RPMI7951 (cell line): ENCODE measurements at regions not wholly inside any gene's neighbourhood (a gene's known extent, or its start where the extent isn't known, plus 50 kb on each side); places are given as distances from the start of the nearest gene placed in this dataset.
"Not testable (repeated sequence)": the region's sequence is repeated elsewhere in the genome, so short reads cannot be mapped to it uniquely, and the experiment has no call there.

Source experiments
- DNase-seq: peaks from one replicate; pipeline ENCODE4 v3.0.0-alpha.2; 2012; ENCODE audit warnings: low read depth

GRCh38 chr2:171266102-171266501 is 105.4 kb upstream of the TLK1 start:
- no peak for DNase-seq

- DNase-seq = not testable (repeated sequence)
Observed at GRCh38 chr2:171261529-171261928, 100.8 kb upstream of the TLK1 start.

- DNase-seq = no peak
Observed at GRCh38 chr2:171260471-171261424, 100.1 kb upstream of the TLK1 start.

- DNase-seq = no peak
Observed at GRCh38 chr2:171254666-171255065, 94.0 kb upstream of the TLK1 start.

- DNase-seq = no peak
Observed at GRCh38 chr2:171253900-171254650, 93.4 kb upstream of the TLK1 start.

- no peak for DNase-seq
Observed at GRCh38 chr2:171253279-171253678, 92.6 kb upstream of the TLK1 start.

GRCh38 chr2:171249689-171250088 is 89.0 kb upstream of the TLK1 start:
- DNase-seq = no peak

- DNase-seq = no peak
Observed at GRCh38 chr2:171247741-171248662, 87.3 kb upstream of the TLK1 start.

- peak; percentile 48 for DNase-seq
Observed at GRCh38 chr2:171244970-171245782, 84.5 kb upstream of the TLK1 start.

GRCh38 chr2:171244466-171244969 is 83.8 kb upstream of the TLK1 start:
- DNase-seq = peak; percentile 16

GRCh38 chr2:171241771-171242170 is 81.1 kb upstream of the TLK1 start:
- no peak for DNase-seq

- no peak for DNase-seq
Observed at GRCh38 chr2:171238946-171239345, 78.3 kb upstream of the TLK1 start.

- no peak for DNase-seq
Observed at GRCh38 chr2:171237751-171238505, 77.2 kb upstream of the TLK1 start.

GRCh38 chr2:171235262-171235881 is 74.7 kb upstream of the TLK1 start:
- DNase-seq = no peak

- DNase-seq = no peak
Observed at GRCh38 chr2:171230176-171230575, 69.5 kb upstream of the TLK1 start.

GRCh38 chr2:171228826-171229225 is 68.1 kb upstream of the TLK1 start:
- DNase-seq = no peak

GRCh38 chr2:171227066-171227782 is 66.5 kb upstream of the TLK1 start:
- DNase-seq = peak; percentile 40

GRCh38 chr2:171226461-171226860 is 65.8 kb upstream of the TLK1 start:
- no peak for DNase-seq

- no peak for DNase-seq
Observed at GRCh38 chr2:171225989-171226388, 65.3 kb upstream of the TLK1 start.
